ENCODE measurements at regions not wholly inside any gene's neighbourhood (a gene's known extent, or its start where the extent isn't known, plus 50 kb on each side); places are given as distances from the start of the nearest gene placed in this dataset.
"Not testable (repeated sequence)": the region's sequence is repeated elsewhere in the genome, so short reads cannot be mapped to it uniquely, and the experiment has no call there.

GRCh38 chr11:109682788-109683187 is 260.8 kb downstream of the C11orf87 start:
- not testable (repeated sequence) for DNase-seq

- no peak for DNase-seq
Observed at GRCh38 chr11:109695696-109696095, 273.7 kb downstream of the C11orf87 start.

- DNase-seq: no peak
Observed at GRCh38 chr11:109696191-109696897, 274.4 kb downstream of the C11orf87 start.

- DNase-seq: no peak
Observed at GRCh38 chr11:109697140-109697843, 275.3 kb downstream of the C11orf87 start.

GRCh38 chr11:109698237-109698636 is 276.2 kb downstream of the C11orf87 start:
- DNase-seq: no peak

GRCh38 chr11:109704432-109704831 is 282.4 kb downstream of the C11orf87 start:
- no peak for DNase-seq

GRCh38 chr11:109706945-109707344 is 285.0 kb downstream of the C11orf87 start:
- no peak for DNase-seq

GRCh38 chr11:109707411-109707810 is 285.4 kb downstream of the C11orf87 start:
- no peak for DNase-seq

- DNase-seq: no peak
Observed at GRCh38 chr11:109708184-109708583, 286.2 kb downstream of the C11orf87 start.

GRCh38 chr11:109714444-109714843 is 292.5 kb downstream of the C11orf87 start:
- not testable (repeated sequence) for DNase-seq

GRCh38 chr11:109715424-109715823 is 293.4 kb downstream of the C11orf87 start:
- DNase-seq: not testable (repeated sequence)

- no peak for DNase-seq
Observed at GRCh38 chr11:109726061-109726460, 304.1 kb downstream of the C11orf87 start.

GRCh38 chr11:109728056-109728455 is 306.1 kb downstream of the C11orf87 start:
- no peak for DNase-seq

- DNase-seq: no peak
Observed at GRCh38 chr11:109729761-109730160, 307.8 kb downstream of the C11orf87 start.

- DNase-seq: no peak
Observed at GRCh38 chr11:109730669-109731068, 308.7 kb downstream of the C11orf87 start.

GRCh38 chr11:109731451-109731850 is 309.5 kb downstream of the C11orf87 start:
- DNase-seq: no peak

- no peak for DNase-seq
Observed at GRCh38 chr11:109733245-109733644, 311.3 kb downstream of the C11orf87 start.

GRCh38 chr11:109734566-109734965 is 312.6 kb downstream of the C11orf87 start:
- DNase-seq: no peak

GRCh38 chr11:109735128-109735527 is 313.1 kb downstream of the C11orf87 start:
- DNase-seq: no peak

GRCh38 chr11:109739379-109739778 is 317.4 kb downstream of the C11orf87 start:
- no peak for DNase-seq

- DNase-seq: no peak
Observed at GRCh38 chr11:109745996-109746625, 324.1 kb downstream of the C11orf87 start.

- DNase-seq: no peak
Observed at GRCh38 chr11:109747839-109748238, 325.8 kb downstream of the C11orf87 start.

- no peak for DNase-seq
Observed at GRCh38 chr11:109749476-109749875, 327.5 kb downstream of the C11orf87 start.

- no peak for DNase-seq
Observed at GRCh38 chr11:109750964-109751363, 329.0 kb downstream of the C11orf87 start.

Data from right forelimb (tissue), 1 donor.